ENCODE measurements at regions not wholly inside any gene's neighbourhood (a gene's known extent, or its start where the extent isn't known, plus 50 kb on each side); places are given as distances from the start of the nearest gene placed in this dataset.

DNA sequence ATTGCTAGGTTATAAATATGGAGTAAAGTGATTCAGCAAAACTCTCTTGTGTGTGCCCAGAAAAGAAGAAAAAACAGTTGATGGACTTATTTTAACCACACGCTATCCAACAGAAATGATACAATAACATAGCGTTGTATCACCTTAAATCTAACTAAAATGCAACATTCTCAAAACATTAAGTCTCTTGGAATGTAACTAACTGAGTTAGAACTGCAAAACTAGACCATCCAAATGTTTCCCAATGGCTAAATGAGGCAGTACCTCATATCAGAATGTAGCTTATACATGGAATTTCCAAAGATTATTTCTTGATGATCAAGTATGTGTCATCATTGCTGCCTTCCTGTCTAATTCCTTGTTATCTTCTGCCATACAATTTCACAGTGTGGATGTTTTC lies 187.9 kb downstream of the CNTN3 start:
- no peak overlapping the region for H2AK5ac ChIP-seq (ENCODE audit: insufficient read length, low read length)
- no peak overlapping the region for H2BK5ac ChIP-seq (ENCODE audit: insufficient read length, low read length)
- no CpG with 5 or more reads among the region's 2 CpGs for WGBS (ENCODE audit: extremely low coverage, insufficient read length, low lambda C conversion rate)
- H3K23me2 ChIP-seq (ENCODE audit: insufficient read length, low read depth, low read length, poor library complexity, severe bottlenecking), result no peaks in the 10 kb centered on the region
- no peak overlapping the region for H3K4me3 Mint-ChIP-seq
- no peak overlapping the region for H3K27ac Mint-ChIP-seq
- no peak overlapping the region for H3K4me2 ChIP-seq (ENCODE audit: insufficient read depth, insufficient read length, low read length)
- TF ChIP-seq, protein P1, sequence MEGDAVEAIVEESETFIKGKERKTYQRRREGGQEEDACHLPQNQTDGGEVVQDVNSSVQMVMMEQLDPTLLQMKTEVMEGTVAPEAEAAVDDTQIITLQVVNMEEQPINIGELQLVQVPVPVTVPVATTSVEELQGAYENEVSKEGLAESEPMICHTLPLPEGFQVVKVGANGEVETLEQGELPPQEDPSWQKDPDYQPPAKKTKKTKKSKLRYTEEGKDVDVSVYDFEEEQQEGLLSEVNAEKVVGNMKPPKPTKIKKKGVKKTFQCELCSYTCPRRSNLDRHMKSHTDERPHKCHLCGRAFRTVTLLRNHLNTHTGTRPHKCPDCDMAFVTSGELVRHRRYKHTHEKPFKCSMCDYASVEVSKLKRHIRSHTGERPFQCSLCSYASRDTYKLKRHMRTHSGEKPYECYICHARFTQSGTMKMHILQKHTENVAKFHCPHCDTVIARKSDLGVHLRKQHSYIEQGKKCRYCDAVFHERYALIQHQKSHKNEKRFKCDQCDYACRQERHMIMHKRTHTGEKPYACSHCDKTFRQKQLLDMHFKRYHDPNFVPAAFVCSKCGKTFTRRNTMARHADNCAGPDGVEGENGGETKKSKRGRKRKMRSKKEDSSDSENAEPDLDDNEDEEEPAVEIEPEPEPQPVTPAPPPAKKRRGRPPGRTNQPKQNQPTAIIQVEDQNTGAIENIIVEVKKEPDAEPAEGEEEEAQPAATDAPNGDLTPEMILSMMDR (conservative IDR thresholded peaks at IDR 0.05), result no peak
- H3K18ac ChIP-seq (ENCODE audit: insufficient read length, low read depth, low read length), result no peak overlapping the region
- no peak overlapping the region for H2BK12ac ChIP-seq (ENCODE audit: insufficient read length, low read depth, low read length)
- H2BK15ac ChIP-seq (ENCODE audit: low read depth, low read length), result no peak overlapping the region
- no peaks in the 10 kb centered on the region for H4K20me1 ChIP-seq (ENCODE audit: control insufficient read depth, insufficient read depth, insufficient read length)
- H2BK20ac ChIP-seq (ENCODE audit: low read depth, low read length, poor library complexity, severe bottlenecking), result no peak overlapping the region
- H3K4me1 ChIP-seq (ENCODE audit: insufficient read depth, low read length), result no peaks in the 10 kb centered on the region
- no peak overlapping the region for H3K4ac ChIP-seq (ENCODE audit: low read depth, low read length)
- H3K14ac ChIP-seq (ENCODE audit: insufficient read depth, low read length), result no peak overlapping the region
- H3K4me1 Mint-ChIP-seq, result no peaks in the 10 kb centered on the region
- H3K79me2 ChIP-seq (ENCODE audit: insufficient read depth, low read length), result no peaks in the 10 kb centered on the region
- H4K91ac ChIP-seq (ENCODE audit: insufficient read length, low read depth, low read length), result no peak overlapping the region
- no peaks in the 10 kb centered on the region for H3K79me1 ChIP-seq (ENCODE audit: insufficient read depth, low read depth, low read length, poor library complexity, severe bottlenecking)
- no peaks in the 10 kb centered on the region; a peak in 1 of 5 replicates for H3K9me3 Mint-ChIP-seq
- H3K23ac ChIP-seq (ENCODE audit: insufficient read length, low read depth, low read length), result no peak overlapping the region
- no peak overlapping the region for H2BK120ac ChIP-seq (ENCODE audit: low read depth, low read length, poor library complexity, severe bottlenecking)
- H4K5ac ChIP-seq (ENCODE audit: insufficient read length, low read depth, low read length), result no peak overlapping the region
- DNase-seq, result no peak
- H4K8ac ChIP-seq (replicated peaks; ENCODE audit: insufficient read length, low read depth, low read length), result no peak overlapping the region
- no peak overlapping the region for H3K9ac ChIP-seq (ENCODE audit: extremely low read depth, insufficient read length, low read length)
- H3K27ac ChIP-seq (ENCODE audit: insufficient read length, low read depth, low read length), result no peak overlapping the region
- no peak overlapping the region for H3K56ac ChIP-seq (ENCODE audit: insufficient read length, low read depth, low read length)
- no peaks in the 10 kb centered on the region for H3K27me3 ChIP-seq (ENCODE audit: insufficient read depth, low read length)
- H3T11ph ChIP-seq (ENCODE audit: low read length), result no peak overlapping the region
- no peaks in the 10 kb centered on the region; the same call in 1 of the 2 replicates for H3K27me3 Mint-ChIP-seq (ENCODE audit: low read depth)
- no peaks in the 10 kb centered on the region for H3K36me3 Mint-ChIP-seq (ENCODE audit: insufficient read depth in 1 of 3, low read depth in 3 of 3)
- H2AFZ ChIP-seq (ENCODE audit: low read length), result no peak overlapping the region
- H3K9me3 ChIP-seq (ENCODE audit: control insufficient read depth, low read depth, low read length), result no peaks in the 10 kb centered on the region

All from H9 (cell line).